Activated T-cell treated with anti-CD3 and anti-CD28 coated beads, Interleukin-2, amount 50 U/mL, for 24 hours (primary cell): ENCODE measurements at regions not wholly inside any gene's neighbourhood (a gene's known extent, or its start where the extent isn't known, plus 50 kb on each side); places are given as distances from the start of the nearest gene placed in this dataset.

Experiments used
- DNase-seq: peaks from one replicate; pipeline ENCODE4 v3.0.0-alpha.2; 2020
- H3K27ac Mint-ChIP-seq: 2 replicates; pipeline ENCODE4 v1.8.0; 2020; ENCODE audit warnings: mild to moderate bottlenecking, mixed read lengths
- H3K27me3 Mint-ChIP-seq: 2 replicates; pipeline ENCODE4 v1.8.0; 2020; ENCODE audit warnings: mixed read lengths
- H3K36me3 Mint-ChIP-seq: 2 replicates; pipeline ENCODE4 v1.8.0; 2020; ENCODE audit warnings: low read depth, mixed read lengths
- H3K4me1 Mint-ChIP-seq: 2 replicates; pipeline ENCODE4 v1.8.0; 2020; ENCODE audit warnings: low read depth, mixed read lengths
- H3K4me3 Mint-ChIP-seq: 2 replicates; pipeline ENCODE4 v1.8.0; 2020; ENCODE audit warnings: mild to moderate bottlenecking, moderate library complexity, mixed read lengths
- H3K9me3 Mint-ChIP-seq: 2 replicates; pipeline ENCODE4 v1.8.0; 2020; ENCODE audit warnings: mixed read lengths

GRCh38 chr3:34203386-34203785, 405.0 kb downstream of the PDCD6IP start:
- DNase-seq, result no peak
- Mint-ChIP-seq H3K4me1 (no peaks in the 10 kb centered on the region), H3K27ac (no peak overlapping the region), H3K9me3 (no peaks in the 10 kb centered on the region), H3K4me3 (no peak overlapping the region), H3K36me3 (no peaks in the 10 kb centered on the region), H3K27me3 (peaks cover 4% of the 10 kb centered on the region)

GRCh38 chr3:34207002-34207401, 408.6 kb downstream of the PDCD6IP start:
- Mint-ChIP-seq H3K27ac (no peak overlapping the region), H3K4me3 (no peak overlapping the region), H3K4me1 (peaks cover under 1% of the 10 kb centered on the region), H3K27me3 (peaks cover 4% of the 10 kb centered on the region), H3K9me3 (no peaks in the 10 kb centered on the region), H3K36me3 (no peaks in the 10 kb centered on the region)
- DNase-seq, result no peak

DNA sequence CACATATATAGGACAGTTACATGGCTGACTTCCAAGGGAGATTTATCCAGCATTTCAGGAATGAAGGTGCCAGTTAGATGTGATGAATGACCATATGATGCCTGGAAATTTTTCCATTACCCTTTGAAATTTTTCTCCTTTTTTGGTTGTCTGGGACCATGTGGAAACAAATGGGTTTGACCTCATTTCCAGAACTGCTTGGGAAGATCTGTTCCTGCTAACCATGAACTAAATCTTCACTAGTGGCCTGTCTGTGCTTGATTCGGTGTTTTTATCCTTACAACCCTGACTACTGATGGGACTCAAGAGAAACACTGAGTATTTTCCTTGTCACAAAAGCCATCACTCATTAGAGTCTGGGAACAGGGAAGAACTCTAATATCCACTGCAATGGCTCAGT, 409.4 kb downstream of the PDCD6IP start:
- no peak for DNase-seq
- H3K36me3 Mint-ChIP-seq, result no peaks in the 10 kb centered on the region
- no peak overlapping the region for H3K27ac Mint-ChIP-seq
- peaks cover 4% of the 10 kb centered on the region for H3K27me3 Mint-ChIP-seq
- no peaks in the 10 kb centered on the region for H3K9me3 Mint-ChIP-seq
- H3K4me1 Mint-ChIP-seq, result peaks cover 5% of the 10 kb centered on the region
- H3K4me3 Mint-ChIP-seq, result no peak overlapping the region

DNA sequence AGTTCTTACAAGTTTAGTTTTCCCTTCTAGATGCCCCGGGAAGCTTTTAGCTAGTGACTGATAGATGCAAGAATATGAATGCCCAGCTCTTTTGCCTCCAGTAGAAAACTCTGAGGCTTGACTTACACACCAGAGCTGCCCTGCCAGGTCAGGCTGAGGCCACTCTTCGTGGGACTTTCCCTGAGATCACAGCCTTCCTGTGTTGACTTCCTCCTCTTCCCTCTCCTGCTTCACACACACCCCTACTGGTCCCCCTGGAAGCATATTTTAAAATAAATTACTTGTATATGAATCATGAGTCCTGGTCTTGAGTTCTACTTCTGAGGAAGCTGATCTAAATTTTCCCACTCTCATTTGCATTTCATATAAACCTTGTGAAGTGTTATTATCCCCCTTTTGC, 413.7 kb downstream of the PDCD6IP start:
- no peaks in the 10 kb centered on the region for H3K9me3 Mint-ChIP-seq

DNA sequence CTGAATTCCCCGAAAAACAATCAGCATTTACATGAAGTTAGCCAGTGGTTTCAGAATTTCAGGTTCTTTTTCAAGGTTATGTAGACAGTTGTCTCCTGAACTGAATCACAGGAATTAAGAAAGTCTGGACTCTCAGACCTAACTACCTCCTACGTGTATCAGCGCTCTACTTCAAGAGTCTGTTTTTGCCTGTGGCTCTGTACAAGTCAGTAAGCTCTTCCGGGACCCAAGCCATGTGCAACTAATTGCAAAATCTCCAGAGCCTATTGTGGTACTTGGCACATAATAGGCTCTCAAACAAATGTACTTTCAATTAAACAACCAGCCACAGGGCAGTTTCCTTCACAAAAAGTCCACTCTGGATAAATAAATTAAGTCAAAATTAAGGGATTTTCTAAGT, 414.2 kb downstream of the PDCD6IP start:
- Mint-ChIP-seq H3K27me3 (no peaks in the 10 kb centered on the region), H3K27ac (no peak overlapping the region), H3K9me3 (no peaks in the 10 kb centered on the region), H3K4me1 (peaks cover 5% of the 10 kb centered on the region), H3K4me3 (no peak overlapping the region), H3K36me3 (no peaks in the 10 kb centered on the region)
- no peak for DNase-seq

More for the DNA sequence above, 413.7 kb downstream of the PDCD6IP start:
- Mint-ChIP-seq H3K27me3 (no peaks in the 10 kb centered on the region), H3K36me3 (no peaks in the 10 kb centered on the region), H3K4me3 (no peak overlapping the region), H3K4me1 (peaks cover 5% of the 10 kb centered on the region), H3K27ac (no peak overlapping the region)
- no peak for DNase-seq

GRCh38 chr3:34213478-34213877, 415.0 kb downstream of the PDCD6IP start:
- Mint-ChIP-seq H3K4me1 (peaks cover 5% of the 10 kb centered on the region), H3K9me3 (no peaks in the 10 kb centered on the region), H3K36me3 (no peaks in the 10 kb centered on the region), H3K27me3 (no peaks in the 10 kb centered on the region), H3K27ac (no peak overlapping the region), H3K4me3 (no peak overlapping the region)
- DNase-seq, result no peak

DNA sequence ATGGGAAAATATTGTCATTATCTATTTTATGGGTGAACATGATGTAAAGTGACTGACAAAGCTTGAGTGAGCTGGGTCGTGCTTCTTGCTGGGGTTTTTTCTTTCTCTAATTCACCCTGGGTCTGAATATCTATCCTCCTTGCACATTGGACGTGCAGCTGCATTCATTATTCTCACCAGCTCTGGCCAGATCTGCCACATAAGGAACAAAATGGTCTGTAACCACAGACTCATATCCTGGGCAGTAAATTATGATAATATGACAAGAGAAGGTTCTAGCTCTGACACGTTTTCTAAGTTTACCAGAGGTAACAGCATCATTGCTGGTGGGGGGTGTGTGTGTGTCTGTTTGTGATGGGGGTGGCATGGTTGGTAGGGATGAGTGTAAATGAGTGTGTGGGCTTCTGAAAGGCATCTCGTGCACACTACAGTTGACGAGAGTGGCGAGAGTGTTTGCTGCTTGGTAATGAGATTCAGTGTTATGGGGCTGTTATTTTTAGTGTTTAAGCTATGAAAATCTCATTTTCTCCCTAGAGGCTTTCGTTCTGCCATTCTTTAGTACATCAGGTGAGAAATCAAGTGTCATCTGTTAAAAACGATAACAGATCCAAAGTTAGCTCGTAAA, 418.4 kb downstream of the PDCD6IP start:
- H3K4me1 Mint-ChIP-seq, result peaks cover 5% of the 10 kb centered on the region
- no peak overlapping the region for H3K4me3 Mint-ChIP-seq
- H3K27ac Mint-ChIP-seq, result no peak overlapping the region
- no peaks in the 10 kb centered on the region for H3K36me3 Mint-ChIP-seq
- no peak for DNase-seq
- H3K27me3 Mint-ChIP-seq, result no peaks in the 10 kb centered on the region
- no peaks in the 10 kb centered on the region for H3K9me3 Mint-ChIP-seq

- H3K9me3 Mint-ChIP-seq, result no peaks in the 10 kb centered on the region
- no peak overlapping the region for H3K27ac Mint-ChIP-seq
Measured at GRCh38 chr3:34218706-34219385, 420.4 kb downstream of the PDCD6IP start.

GRCh38 chr3:34219556-34219955, 421.1 kb downstream of the PDCD6IP start:
- no peaks in the 10 kb centered on the region for H3K4me1 Mint-ChIP-seq
- H3K27ac Mint-ChIP-seq, result no peak overlapping the region
- H3K27me3 Mint-ChIP-seq, result no peaks in the 10 kb centered on the region
- no peak for DNase-seq
- H3K36me3 Mint-ChIP-seq, result no peaks in the 10 kb centered on the region
- no peaks in the 10 kb centered on the region for H3K9me3 Mint-ChIP-seq
- no peak overlapping the region for H3K4me3 Mint-ChIP-seq

More at GRCh38 chr3:34218706-34219385, 420.4 kb downstream of the PDCD6IP start:
- Mint-ChIP-seq H3K4me3 (no peak overlapping the region), H3K4me1 (no peaks in the 10 kb centered on the region), H3K27me3 (no peaks in the 10 kb centered on the region), H3K36me3 (no peaks in the 10 kb centered on the region)
- no peak for DNase-seq

GRCh38 chr3:34225821-34226366, 427.5 kb downstream of the PDCD6IP start:
- no peak overlapping the region for H3K27ac Mint-ChIP-seq
- DNase-seq, result no peak
- H3K36me3 Mint-ChIP-seq, result no peaks in the 10 kb centered on the region
- no peaks in the 10 kb centered on the region for H3K9me3 Mint-ChIP-seq
- H3K27me3 Mint-ChIP-seq, result no peaks in the 10 kb centered on the region
- no peak overlapping the region for H3K4me3 Mint-ChIP-seq
- H3K4me1 Mint-ChIP-seq, result no peaks in the 10 kb centered on the region

DNA sequence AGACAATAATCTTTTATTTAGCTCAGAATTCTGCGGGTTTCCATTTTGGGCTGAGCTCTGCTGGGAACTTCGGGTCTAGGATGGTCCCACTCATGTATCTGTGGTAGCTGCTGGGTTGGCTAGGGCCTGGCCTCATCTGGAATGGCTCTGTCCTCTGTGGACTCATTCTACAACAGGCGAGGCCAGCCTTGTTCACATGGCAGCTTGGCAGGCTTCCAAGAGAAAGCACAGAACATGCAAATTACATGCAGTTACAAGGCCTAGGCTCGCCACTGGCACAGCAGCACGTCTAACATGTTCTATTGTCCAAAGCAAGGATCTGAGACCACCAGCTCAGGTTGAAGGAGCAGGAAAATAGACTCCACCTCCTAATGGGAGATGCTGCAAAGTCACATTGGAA, 431.4 kb downstream of the PDCD6IP start:
- Mint-ChIP-seq H3K36me3 (no peaks in the 10 kb centered on the region), H3K4me3 (no peak overlapping the region), H3K27ac (no peak overlapping the region), H3K9me3 (no peaks in the 10 kb centered on the region), H3K27me3 (no peaks in the 10 kb centered on the region), H3K4me1 (no peaks in the 10 kb centered on the region)
- no peak for DNase-seq

- Mint-ChIP-seq H3K27me3 (no peaks in the 10 kb centered on the region), H3K36me3 (no peaks in the 10 kb centered on the region), H3K9me3 (no peaks in the 10 kb centered on the region), H3K4me1 (no peaks in the 10 kb centered on the region), H3K27ac (no peak overlapping the region), H3K4me3 (no peak overlapping the region)
- no peak for DNase-seq
Measured at GRCh38 chr3:34235096-34235495, 436.7 kb downstream of the PDCD6IP start.

DNA sequence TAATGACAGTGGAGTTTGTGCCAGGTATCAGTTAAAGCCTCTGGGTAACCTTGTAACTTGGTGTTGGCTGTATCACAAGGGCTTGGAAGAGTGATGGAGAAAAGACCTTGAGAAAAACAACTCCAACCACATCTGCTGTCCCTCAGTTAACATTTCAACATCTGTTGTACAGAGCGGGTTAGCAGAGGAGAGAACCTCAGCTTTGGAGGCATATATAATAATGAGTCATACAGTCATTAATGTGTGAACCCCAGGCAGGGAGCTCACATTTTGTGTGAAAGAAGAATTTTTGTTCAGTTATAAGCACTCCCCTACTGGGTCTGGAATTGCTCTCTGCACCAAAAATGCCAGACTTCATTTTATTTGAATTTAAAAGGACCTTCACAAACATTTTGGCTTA, 439.5 kb downstream of the PDCD6IP start:
- H3K4me3 Mint-ChIP-seq, result no peak overlapping the region
- H3K9me3 Mint-ChIP-seq, result no peaks in the 10 kb centered on the region
- H3K4me1 Mint-ChIP-seq, result no peaks in the 10 kb centered on the region
- DNase-seq, result no peak
- no peaks in the 10 kb centered on the region for H3K36me3 Mint-ChIP-seq
- no peak overlapping the region for H3K27ac Mint-ChIP-seq
- H3K27me3 Mint-ChIP-seq, result no peaks in the 10 kb centered on the region

- no peak for DNase-seq
- Mint-ChIP-seq H3K36me3 (no peaks in the 10 kb centered on the region), H3K27ac (no peak overlapping the region), H3K4me3 (no peak overlapping the region), H3K27me3 (no peaks in the 10 kb centered on the region), H3K9me3 (no peaks in the 10 kb centered on the region), H3K4me1 (no peaks in the 10 kb centered on the region)
Measured at GRCh38 chr3:34238407-34238806, 440.0 kb downstream of the PDCD6IP start.

- Mint-ChIP-seq H3K4me3 (no peak overlapping the region), H3K9me3 (no peaks in the 10 kb centered on the region), H3K27me3 (no peaks in the 10 kb centered on the region), H3K4me1 (no peaks in the 10 kb centered on the region), H3K36me3 (no peaks in the 10 kb centered on the region), H3K27ac (no peak overlapping the region)
- DNase-seq, result no peak
Measured at GRCh38 chr3:34239287-34239686, 440.9 kb downstream of the PDCD6IP start.
